ENCODE measurements at regions not wholly inside any gene's neighbourhood (a gene's known extent, or its start where the extent isn't known, plus 50 kb on each side); places are given as distances from the start of the nearest gene placed in this dataset.

DNA sequence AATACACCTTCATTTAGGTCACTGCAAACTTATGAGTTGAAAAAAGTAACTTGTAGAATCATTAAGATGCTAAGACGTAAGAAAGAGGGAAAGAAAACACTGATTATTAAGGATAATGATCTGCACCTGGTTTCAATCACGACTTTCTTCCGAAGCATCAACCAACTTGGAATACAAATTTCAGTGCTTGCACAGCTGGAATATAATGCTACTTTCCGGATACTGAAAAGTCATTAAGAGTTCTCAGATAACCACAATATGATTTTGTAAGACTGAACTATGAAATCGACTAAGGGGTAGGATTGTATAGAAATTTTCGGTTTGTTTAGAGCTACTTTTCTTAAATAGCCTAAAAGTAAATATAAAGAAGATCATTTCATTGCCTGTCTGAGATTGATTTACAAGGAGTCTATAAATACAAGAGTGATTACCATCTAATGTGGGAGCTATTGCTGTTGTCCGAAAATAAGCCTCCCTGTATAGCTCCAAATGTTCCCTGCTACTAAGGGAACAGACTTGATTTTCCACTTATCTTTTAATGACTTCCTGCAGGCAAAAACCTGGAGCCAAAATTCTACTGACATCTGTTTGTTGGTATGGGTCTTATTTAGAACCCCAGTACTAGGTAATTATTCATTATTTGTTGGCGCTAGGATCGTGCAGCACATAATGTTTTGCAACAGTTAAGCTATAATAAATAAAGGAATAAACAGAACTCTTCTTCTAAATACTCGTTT is 673.3 kb downstream of the KCNT2 start:
- DNase-seq (ENCODE audit: low read depth in 2 of 2): no peak

DNA sequence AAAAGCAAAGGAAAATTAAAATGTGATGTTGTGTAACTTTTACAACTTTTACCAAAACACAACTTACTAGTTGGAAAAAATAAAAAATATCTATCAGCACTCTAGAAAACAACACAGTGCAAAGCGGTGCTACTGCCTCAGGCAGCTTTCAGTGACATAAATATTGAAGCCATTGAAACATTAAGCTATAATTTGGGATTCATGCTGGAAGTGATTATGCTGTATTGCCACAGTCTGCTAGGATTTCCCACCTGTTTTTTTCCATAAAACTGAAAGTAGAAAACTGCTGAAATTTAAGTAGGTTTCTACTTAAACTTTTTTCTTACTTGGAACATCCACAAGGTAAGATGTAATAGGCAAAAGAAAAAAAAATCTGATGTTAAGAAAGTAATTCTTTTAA is 674.4 kb downstream of the KCNT2 start:
- no peak for DNase-seq (ENCODE audit: low read depth in 2 of 2)

DNA sequence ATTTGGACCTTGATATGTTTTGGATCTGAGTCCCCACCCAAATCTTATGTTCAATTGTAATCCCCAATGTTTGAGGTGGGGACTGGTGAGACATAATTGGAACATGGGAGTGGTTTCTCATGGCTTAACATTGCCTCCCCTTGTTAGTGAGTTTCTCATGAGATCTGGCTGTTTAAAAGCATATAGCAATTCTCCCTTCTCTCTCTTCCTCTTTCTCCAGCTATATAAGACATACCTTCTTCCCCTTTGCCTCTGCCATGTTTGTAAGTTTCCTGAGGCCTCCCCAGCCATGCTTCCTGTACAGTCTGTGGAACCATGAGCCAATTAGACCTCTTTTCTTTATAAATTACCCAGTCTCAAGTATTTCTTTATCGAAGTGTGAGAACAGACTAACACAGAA is 692.4 kb downstream of the KCNT2 start:
- no peak for DNase-seq (ENCODE audit: low read depth in 2 of 2)

DNA sequence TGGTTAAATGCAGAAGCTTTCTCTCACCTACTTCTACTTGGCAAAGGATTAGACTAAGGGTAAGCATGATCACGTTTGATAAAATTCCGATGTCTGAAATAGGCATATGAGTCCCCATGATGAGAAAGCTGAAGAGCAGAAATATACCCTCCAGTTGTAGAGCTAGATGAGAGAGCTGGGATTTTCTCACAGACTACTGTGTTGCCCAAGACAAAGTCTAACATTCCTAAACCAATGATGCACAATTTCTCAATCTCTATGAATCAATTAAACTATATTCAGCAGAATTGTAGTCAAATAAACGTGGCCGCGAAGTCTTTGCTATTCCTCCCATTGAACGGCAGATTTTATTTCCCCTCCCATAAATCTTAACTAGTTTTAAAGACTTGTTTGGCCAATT is 699.2 kb downstream of the KCNT2 start:
- DNase-seq (ENCODE audit: low read depth in 2 of 2): no peak

DNA sequence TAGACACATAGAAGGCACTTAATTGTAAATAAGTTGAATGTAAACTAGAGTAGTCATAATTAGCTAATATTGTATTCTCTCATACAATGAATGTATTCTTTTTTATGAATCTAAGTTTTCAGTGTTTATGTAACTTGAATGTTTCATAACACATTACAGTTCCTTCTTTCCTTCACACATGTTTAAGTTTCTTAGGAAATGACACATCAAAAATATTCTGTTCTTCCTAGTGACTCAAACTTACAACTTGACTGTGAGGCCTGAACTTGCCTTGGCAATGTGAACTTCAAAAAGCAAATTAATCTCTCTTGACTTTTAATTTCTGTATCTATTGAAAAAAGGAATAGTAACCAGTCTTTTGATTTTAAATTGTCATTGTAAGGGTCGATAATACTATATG is 700.1 kb downstream of the KCNT2 start:
- DNase-seq (ENCODE audit: low read depth in 2 of 2): no peak

DNA sequence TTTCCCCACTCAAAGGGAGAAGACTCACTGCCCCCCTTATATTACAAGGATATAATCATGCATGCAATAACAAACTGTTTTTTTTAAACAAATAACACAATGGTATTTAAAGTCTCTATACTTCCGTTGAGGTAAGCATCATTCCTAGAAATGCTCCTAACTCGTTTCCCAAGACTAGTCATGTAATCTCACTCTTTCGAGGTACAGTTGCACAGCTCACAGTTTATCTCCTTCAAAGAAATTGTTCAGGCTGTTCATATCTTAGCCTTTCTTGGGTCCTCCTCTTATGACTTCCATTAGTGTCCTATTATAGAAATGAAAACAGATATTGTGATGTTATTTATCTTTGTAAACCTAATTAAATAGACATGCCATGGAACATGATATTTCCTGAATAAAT is 705.0 kb downstream of the KCNT2 start:
- DNase-seq (ENCODE audit: low read depth in 2 of 2): no peak

DNA sequence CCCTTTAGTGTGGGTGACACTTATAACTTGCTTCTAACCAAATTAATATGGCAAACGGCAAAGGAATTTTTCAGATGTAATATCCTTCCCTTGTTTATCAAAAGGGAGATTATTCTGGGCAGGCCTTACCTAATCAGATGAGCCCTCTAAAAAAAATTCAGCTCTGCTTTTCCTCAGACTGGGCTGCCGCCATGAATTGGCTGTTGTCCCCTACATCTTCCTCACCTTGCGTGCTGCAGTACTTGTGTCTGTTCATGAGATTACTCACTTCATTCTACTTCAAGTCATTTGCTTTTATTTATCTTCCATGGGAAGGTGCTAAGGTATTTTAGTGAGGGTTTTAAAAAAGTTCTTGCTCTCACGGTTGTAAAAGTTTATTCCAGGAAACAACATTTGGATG is 705.5 kb downstream of the KCNT2 start:
- no peak for DNase-seq (ENCODE audit: low read depth in 2 of 2)

DNA sequence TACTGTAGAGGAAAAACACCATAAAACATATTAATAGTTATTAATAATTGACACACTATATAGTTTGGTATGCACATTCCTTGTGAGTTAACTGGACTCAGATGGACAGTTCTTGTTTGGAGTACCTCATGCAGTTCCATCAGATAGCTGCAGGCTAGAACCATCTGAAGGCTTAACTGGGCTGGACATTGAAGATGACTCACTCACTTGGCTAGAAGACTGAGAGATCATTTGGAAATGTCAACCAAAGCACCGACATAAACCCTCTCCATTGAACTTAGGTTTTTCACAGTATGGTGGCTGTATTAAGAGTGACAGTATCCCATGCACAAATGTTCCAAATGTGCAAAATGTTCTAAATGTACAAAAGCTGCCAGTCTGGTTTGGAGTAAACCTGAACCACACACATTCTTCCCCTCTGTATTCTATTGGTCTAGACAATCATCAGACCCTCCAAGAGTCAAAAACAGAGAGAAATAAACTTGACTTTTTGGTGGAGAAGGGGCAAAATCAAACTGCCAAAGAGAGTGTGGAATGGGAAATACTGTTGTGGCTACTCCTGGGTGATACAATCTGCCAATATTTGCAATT is 708.4 kb downstream of the KCNT2 start:
- no peak for DNase-seq (ENCODE audit: low read depth in 2 of 2)

DNA sequence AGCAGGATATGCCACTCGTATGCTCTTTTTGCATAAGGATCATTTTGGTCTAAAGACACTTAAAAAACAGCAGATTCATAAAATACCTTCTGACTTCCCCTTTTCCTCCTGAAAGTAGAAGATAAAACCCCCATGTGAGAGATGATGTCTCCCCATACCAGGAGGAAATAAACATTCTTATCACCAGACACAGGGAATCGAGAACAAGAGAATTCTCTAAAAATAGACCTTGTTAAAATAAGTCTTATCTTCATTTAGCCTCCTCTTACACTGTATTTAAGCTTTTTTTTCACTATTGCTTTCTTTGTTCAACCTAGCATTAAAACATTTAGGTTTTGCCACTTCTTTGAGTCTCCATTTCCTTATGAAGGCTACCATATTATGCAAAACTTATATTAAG is 709.3 kb downstream of the KCNT2 start:
- no peak for DNase-seq (ENCODE audit: low read depth in 2 of 2)

DNA sequence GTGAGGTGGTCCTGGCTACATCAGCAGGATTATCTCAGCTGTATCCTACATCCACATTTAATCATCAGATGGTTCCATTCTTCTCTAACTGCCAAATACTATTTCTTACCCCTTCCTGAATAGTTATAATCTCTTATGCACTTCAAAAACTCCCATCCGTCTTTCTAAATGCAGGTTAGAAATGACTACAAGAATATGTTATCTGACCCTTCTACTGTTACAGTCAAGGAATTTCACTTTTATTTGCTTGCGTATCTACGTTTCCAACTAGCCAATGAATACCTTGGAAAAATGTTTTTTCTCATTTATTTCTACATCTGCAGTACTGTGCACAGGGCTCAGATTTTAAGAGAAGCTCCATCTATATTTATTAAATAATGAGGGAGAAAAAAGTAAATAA is 709.9 kb downstream of the KCNT2 start:
- no peak for DNase-seq (ENCODE audit: low read depth in 2 of 2)

DNA sequence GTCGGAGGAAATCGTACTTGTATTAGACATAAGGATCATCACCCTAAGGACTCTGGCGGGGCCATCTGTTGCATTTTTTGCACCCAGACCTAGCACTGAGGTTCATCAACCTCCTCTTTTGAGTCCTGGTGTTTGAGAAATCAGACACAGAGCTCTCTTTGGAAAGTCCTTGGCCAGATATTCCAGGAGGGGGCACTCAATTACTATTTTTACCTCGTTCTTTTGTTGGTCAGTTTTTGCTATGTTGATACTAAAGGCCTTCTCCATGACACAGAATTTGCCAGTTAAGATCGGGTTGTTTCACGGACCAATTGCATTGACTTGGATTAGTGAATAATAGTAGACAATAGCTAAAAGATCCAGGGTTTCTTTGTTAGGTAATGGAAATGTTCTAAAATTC is 711.2 kb downstream of the KCNT2 start:
- no peak for DNase-seq (ENCODE audit: low read depth in 2 of 2)

DNA sequence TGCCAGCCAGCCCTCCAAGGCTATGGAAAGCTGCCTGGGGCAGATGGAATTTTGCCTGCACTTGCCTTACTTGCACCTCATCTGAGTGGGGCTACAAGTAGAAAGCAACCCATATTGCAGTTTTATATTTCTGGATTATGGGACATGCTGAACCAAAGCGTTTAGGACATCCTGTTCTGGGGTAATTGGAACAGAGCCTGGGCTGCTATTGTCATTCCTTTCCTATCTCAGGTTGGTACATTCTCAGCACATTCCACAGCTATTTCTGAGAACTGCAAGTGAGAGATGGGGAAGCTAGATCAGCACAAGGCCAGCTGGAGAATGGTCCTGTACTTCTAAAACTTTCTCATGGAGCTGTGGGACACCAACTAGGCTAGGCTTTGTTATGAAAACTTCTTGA is 713.8 kb downstream of the KCNT2 start:
- no peak for DNase-seq (ENCODE audit: low read depth in 2 of 2)

DNA sequence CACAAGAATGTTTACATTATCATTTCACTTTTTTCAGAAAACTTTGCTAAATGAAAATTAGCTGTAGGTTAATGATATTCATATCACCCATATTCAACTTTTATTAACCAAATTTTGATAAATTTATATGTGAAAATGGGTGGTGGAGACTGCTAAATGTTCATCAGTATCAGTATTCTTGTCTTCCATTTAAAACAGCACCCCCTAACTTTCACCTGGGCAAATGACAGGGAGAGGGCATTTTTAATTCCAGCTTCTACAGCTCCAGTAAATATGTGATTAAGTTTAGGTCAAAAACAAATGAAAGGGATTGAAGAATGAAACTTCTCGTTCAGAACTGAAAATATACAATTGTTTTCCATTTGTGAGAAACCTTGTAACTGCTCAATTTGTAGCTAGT is 722.2 kb downstream of the KCNT2 start:
- no peak for DNase-seq (ENCODE audit: low read depth in 2 of 2)

DNA sequence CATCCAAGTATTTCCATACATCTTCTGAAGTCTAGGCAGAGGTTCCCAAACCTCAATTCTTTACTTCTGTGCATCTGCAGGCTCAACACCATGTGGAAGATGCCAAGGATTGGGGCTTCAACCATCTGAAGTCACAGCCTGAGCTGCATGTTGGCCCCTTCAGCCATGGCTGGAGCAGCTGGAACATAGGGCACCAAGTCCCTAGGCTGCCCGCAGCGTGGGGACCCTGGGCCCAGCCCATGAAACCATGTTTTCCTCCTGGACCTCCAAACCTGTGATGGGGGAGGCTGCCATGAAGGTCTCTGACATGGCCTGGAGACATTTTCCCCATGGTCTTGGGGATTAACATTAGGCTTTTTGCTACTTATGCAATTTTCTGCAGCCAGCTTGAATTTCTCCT is 729.8 kb downstream of the KCNT2 start:
- no peak for DNase-seq (ENCODE audit: low read depth in 2 of 2)

DNA sequence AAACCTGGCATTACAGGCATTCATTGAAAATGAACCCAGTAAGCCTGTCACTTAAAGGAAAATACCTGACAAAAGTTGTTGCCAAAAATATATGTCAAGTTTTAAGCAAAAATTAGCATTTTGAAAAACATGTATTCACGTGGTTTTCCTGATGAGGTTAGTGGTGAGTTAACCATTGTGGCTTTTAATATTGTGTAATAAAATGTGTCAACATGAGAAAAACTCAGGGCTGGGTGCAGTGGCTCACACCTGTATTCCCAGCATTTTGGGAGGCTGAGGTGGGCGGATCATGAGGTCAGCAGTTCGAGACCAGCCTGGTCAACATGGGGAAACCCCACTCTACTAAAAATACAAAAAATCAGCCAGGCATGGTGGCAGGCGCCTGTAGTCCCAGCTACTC is 731.4 kb downstream of the KCNT2 start:
- DNase-seq (ENCODE audit: low read depth in 2 of 2): no peak

DNA sequence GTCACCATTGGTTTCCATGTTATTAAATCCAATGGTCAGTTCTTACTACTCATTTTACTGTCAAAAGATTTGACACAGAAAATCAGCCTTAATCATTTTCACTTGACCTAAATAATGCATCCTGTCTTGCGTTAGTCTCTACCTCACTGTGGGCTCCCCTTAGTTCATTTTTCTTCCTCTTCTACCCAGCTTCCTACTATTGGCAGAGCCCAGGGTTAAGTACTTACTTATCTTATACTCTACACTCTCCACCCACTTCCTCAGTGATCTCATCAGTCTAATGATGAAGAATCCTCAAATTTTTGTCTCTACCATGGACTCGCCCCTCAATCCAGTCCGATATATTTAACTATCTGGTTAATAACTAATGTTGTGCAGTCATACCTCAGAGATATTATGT is 735.9 kb downstream of the KCNT2 start:
- DNase-seq (ENCODE audit: low read depth in 2 of 2): no peak

DNA sequence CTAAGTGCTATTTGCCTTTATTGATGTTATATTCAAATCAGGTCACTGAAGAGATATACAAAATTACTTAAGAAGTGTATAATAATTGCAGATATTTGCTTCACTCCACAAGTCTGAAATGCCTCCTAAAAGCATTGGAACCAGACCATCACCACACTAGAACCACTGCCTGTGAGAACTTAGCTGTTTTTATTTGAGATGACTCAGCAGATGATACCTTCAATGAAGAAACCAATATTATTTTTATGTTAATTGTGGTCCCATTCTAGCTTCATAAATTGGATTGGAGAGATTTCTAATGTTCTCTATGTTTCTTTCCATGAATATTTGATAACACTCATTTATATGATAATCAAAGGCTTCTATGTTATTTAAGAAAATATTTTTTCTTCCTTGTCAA is 740.6 kb downstream of the KCNT2 start:
- no peak for DNase-seq (ENCODE audit: low read depth in 2 of 2)

DNA sequence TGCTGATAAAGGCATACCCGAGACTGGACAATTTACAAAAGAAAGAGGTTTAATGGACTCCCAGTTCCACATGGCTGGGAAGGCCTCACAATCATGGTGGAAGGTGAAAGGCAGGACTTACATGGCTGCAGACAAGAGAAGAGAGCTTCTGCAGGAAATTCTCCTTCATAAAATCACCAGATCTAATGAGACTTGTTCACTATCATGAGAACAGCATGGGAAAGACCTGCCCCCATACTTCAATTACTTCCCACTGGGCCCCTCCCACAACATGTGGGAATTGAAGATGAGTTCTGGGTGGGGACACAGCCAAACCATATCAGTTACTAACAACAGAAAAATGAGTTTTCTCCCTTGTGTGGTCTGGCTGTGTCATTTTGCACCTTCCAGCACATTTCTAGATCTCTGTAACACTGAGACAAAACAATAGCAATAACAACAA is 741.4 kb downstream of the KCNT2 start:
- no peak for DNase-seq (ENCODE audit: low read depth in 2 of 2)

DNA sequence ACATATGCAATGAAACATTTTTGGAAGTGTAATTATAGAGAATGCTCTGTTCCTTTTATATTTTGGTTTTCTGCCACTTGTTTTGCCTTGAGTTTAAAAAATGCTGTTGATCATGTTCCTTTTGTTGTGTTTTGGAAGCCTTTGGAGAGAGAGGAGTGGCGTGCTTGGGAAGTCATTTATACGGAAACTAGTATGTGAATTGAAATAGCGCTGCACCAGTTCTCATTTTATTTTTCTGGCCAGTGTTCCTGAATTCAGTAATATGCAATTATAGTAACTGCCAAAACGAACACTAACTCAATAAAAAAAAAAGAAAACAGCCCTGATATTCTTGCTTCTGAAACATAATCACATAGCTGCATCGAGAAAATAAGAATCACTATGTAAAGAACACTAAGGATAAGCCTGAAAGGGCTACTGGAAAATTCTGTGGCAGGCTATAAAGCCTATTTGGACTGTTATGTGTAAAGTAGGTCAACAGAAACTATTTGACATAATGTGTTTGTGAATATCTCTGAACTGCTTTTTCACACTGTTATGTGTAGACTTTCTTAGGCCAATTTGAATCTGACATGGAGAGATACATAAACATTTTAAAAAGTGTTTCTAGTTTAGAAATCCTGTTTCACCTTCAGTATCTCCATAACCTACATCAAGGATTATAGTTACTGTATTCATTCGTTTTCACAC is 742.0 kb downstream of the KCNT2 start:
- no peak for DNase-seq (ENCODE audit: low read depth in 2 of 2)

DNA sequence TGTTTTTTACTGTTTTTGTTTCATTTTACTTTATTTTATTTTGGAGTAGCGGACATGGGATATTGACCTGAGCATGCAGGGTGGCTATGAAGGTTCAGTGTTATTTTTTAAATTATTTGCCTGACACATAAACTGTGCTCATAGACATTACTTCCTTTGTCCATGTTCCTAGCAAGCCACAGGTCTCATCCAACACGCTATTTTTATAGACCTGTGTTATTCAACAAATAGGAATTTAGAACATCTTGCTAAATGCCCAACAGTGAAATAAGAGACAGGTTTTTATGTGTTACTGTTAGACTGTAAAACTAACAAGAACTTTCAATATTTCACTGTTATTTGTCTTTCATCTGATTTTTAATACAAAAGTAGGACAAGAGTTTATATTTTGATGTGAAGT is 756.4 kb downstream of the KCNT2 start:
- DNase-seq (ENCODE audit: low read depth in 2 of 2): no peak

DNA sequence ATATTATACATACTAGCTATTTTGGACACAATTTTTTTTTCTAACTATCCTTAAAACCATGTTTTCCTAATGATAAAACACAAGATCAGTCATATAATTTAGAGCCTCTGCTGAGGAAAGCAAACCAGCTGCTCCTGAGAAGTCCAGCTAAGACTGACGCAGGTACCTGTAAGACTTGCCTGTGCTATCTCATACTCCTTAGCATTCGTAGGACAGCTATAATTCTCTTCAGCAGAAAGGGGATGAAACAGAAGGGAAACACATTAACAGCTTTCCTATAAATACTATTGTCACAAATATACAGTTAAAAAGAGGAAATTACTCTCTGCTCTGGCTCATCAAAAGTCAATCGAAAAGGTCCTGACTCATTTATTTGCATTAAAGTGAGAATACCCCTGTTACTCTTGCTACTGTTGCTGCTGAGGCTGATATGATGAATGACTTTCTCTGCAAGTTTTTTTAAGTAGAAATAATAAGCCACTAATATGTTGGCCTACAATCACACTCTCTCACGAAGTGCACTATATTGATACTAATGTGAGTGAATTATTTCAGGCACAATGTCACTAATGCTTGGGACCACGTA is 757.1 kb downstream of the KCNT2 start:
- DNase-seq (ENCODE audit: low read depth in 2 of 2): no peak

DNA sequence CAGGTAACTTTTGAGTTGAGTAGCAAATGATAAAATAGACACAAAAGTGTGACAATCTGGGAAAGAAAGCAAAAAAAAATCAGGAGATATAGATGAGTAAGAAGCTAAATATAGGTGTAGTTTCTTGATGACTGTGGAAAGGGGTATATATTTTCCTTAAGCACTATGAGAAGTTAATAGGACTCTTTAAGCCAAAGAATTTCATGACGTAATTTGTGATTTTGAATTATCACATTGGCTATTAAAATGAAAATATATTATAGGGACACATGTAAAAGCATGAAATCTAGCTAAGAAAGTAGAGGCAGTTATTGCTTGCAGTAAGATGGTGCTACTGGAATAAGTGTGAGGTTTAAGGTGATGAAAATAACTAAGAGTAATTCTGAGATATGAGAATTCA is 759.1 kb downstream of the KCNT2 start:
- no peak for DNase-seq (ENCODE audit: low read depth in 2 of 2)

Measured in stimulated activated CD4-positive, alpha-beta T cell treated with anti-CD3 and anti-CD28 coated beads, Interleukin-15, amount 100 ng/mL, for 48 hours (primary cell).